Occipital lobe (tissue), 1 donor: ENCODE measurements at regions not wholly inside any gene's neighbourhood (a gene's known extent, or its start where the extent isn't known, plus 50 kb on each side); places are given as distances from the start of the nearest gene placed in this dataset.
"Not testable (repeated sequence)": the region's sequence is repeated elsewhere in the genome, so short reads cannot be mapped to it uniquely, and the experiment has no call there.

Experiments
- DNase-seq: peaks from one replicate; lab custom pipeline; 2025; lab: John Stamatoyannopoulos, UW

- DNase-seq = no peak
Observed at GRCh38 chr18:33854827-33855139, 276.8 kb downstream of the ASXL3 start.

GRCh38 chr18:33854086-33854826, 276.2 kb downstream of the ASXL3 start:
- DNase-seq = no peak

- no peak for DNase-seq
Observed at GRCh38 chr18:33853187-33853586, 275.2 kb downstream of the ASXL3 start.

DNA sequence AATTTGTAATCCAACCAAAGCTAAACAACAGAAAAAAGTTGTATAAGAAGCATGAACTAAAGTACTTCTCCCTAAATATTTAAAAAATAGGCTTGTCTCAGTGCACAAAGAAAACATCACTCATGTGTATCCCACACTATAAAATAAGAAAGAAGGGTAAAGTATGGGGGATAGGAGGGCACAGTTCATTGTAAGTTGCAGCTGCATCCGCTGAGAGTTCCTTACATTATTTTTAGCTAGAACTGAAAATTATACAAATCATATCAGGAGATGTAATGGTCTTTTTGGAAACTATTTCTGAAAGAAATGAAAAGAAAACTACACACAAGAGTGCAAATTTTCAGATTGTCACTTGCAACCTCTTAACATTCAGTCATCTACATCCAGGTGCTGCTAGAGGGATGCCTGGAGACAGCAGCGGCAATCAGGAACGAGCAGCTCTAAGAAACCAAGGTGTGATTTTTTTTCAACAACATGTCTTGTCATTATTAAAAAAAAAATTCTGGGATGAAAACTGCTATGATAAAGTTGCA, 273.6 kb downstream of the ASXL3 start:
- no peak for DNase-seq

DNA sequence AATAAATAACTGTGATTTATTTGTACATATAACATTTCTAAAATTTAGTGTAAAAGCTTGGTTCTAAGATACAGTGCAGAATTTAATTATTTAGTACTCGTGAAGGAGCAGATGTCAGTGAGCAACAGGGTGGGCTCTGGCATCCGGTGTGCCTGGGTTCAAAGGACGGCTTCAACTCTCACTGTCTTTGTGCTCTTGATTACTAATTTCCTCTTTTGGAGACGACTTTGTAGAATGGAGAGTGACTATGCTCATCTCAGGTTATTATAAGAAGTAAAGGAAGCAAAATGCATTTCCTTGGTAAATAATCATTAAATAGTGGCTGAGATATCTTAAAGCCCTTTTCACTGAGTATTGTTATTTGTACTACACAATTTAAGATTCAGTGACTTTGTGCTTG, 271.7 kb downstream of the ASXL3 start:
- DNase-seq = no peak

GRCh38 chr18:33844232-33844631, 266.2 kb downstream of the ASXL3 start:
- no peak for DNase-seq

DNA sequence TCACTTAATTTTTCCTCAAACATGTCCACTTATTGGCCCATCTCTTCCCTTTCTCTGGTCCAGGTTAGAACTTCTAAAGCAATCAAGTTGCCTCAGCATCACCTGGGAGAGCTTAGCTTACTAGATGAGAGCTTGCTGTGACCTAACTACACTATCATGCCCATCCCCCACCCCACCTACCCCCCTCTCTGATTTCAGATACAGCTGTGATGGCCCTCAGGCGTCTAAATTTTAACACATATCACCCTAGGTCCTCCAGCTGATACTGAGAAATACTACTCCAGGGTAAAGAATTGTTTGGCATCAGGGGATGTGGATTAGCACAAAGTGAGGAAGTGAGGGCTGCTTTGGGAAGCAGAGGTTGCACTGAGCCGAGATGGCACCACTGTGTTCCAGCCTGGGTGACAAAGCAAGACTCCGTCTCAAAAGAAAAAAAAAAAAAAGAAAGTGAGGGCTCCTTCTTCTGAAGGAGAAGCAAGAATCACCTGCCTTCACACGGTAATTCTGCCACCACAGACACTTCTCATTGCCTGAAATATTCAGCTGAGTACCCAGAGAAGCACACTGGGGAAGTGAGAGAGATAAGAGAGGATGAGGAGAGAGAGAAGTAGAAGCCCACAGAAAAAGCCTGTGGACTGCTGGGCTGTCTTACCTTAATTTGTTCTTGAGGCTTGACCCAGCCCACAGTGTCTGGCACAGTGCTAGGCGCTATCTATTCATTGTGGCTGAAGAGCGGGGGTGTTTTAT, 263.4 kb downstream of the ASXL3 start:
- no peak for DNase-seq

GRCh38 chr18:33840212-33840593, 262.2 kb downstream of the ASXL3 start:
- DNase-seq = no peak

DNA sequence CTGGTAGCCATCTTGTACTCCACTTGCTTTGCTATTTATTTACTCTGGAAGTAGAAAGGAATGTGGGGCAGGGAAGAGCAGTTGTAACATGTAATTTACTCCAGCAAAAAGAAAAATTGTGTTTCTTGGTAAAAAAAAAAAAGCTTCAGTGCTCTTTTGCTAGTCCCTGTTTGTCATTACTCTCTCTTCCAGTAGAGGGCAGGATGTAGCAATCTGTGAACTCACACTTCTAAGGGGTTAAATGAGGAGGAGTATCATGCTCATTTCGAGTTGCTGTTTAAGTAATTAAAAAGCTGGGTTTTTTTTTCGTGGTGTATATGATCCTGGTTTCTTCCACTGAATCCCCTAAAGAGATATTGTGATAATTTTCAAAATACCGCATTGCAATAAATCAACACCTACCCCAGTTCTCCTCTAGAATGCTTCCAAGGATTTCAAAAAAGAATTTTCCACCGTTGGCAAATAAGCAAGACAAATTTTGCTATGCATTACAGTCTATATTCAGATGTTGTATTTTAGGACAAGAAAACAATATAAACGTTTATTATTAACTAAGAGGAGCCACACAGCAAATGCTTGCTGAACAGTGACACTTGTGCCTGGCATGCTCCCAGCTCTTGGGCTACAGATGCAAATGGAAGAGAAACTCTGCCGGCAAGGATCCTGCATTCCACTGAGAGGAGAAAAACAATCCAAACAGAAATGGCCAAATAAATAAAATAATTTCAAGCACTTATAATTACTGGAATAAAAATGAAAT, 261.6 kb downstream of the ASXL3 start:
- no peak for DNase-seq

DNA sequence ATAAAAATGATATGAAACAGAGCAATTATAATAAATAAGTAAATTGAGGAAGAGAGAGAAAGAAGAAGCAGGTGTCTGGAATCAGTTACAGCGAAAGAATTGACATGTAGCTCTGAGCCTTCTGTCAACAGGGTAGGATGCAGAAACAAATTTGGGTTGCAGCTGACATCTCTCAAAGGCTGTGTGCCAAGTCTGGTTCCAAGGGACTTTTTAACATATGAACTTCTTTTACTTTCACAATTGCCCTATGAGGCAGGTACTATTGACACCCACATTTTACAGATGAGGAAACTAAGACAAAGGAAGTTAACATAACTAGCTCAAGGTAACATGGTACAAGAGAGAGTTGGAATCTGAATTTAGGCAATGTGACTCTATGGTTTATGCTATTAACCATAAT, 260.0 kb downstream of the ASXL3 start:
- no peak for DNase-seq

- no peak for DNase-seq
Observed at GRCh38 chr18:33837191-33837590, 259.2 kb downstream of the ASXL3 start.

DNA sequence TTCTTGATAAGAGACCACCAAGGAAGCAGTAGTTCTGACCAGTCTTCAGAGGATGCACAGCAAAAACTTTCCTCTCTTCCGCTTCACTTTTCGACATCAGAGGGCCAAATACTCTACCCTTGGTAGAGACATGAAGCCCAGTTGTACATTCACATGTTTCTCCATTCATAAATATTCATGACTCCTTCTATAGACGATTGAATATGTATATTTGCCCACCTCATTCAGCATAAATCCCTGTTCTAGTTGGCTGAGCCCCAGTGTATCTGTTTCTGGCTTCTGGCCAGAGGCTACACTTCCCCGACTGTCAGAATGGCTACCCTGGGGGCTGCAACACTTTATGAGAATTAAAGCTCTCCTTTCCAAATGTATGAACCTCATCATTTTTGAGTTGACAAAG, 258.5 kb downstream of the ASXL3 start:
- no peak for DNase-seq

DNA sequence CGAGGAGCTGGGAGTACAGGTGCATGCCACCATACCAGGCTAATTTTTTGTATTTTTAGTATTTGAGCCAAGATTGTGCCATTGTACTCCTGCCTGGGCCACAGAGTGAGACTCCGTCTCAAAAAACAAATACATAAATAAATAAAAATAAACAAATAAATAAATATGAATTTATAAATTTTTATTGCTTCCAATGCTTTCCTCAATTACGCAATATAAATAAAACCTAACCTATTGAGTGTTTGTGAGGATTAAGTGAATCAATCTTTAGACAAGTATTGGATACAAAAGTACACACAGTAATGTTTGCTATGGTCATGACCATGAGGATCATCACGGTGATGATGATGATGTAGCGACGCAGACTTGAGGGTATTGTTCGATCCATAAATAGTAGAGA, 257.4 kb downstream of the ASXL3 start:
- DNase-seq = no peak

DNA sequence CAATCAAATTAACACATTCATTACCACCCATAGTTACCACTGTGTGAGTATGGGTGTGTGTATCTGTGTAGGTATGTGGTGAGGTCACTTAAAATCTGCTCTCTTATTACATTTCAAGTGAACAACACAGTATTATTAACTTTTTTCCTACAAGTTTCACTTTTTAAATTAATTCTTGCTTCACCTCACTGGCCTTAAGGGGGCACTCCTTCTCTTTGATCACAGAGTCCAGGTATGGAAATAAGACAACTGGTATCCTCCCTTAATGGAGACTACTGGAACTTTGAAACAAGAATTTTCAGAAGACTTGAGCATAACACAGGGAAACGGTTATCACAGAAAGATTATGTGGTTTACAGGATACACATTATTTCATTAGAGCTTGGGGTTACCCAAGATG, 255.8 kb downstream of the ASXL3 start:
- no peak for DNase-seq

- no peak for DNase-seq
Observed at GRCh38 chr18:33831424-33831823, 253.4 kb downstream of the ASXL3 start.

- DNase-seq = no peak
Observed at GRCh38 chr18:33830213-33830612, 252.2 kb downstream of the ASXL3 start.

DNA sequence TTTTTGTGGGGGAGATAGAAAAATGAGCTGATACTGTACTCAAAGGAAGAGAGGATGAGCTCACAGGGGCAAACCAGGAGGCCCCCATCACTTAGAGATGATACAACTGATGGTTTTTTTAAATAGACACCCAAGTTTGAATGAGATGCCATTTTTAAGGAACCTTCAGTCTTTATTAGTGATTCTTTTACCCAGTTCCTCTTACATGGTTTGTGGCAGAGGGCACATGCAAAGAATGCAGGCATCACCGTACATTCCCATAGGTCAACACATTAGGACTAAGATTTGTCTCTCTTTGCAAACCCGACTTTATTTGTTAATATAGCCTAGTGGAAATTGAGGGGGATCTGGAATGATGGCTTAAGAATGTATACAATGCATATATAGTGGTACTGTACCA, 250.9 kb downstream of the ASXL3 start:
- no peak for DNase-seq

GRCh38 chr18:33826151-33826550, 248.1 kb downstream of the ASXL3 start:
- DNase-seq = no peak

DNA sequence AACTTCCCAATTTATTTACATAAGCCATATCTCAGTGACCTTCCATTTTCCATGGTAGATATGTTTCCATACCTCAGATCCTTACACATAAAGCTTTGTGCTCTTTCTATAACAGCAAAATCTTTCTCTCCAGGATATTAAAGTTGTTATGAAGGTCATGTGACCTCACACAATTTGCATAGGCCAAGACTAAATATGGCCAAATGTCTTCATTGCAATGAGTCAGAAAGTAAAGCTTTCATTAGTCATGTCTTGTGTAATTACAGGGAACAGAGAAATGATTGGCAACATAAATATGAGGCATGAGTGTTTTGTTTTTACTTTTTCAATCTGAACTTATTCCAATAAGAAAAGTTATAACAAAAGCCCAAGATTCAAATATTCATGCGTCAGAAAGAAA, 243.5 kb downstream of the ASXL3 start:
- no peak for DNase-seq

GRCh38 chr18:33820517-33821371, 242.7 kb downstream of the ASXL3 start:
- DNase-seq = no peak

DNA sequence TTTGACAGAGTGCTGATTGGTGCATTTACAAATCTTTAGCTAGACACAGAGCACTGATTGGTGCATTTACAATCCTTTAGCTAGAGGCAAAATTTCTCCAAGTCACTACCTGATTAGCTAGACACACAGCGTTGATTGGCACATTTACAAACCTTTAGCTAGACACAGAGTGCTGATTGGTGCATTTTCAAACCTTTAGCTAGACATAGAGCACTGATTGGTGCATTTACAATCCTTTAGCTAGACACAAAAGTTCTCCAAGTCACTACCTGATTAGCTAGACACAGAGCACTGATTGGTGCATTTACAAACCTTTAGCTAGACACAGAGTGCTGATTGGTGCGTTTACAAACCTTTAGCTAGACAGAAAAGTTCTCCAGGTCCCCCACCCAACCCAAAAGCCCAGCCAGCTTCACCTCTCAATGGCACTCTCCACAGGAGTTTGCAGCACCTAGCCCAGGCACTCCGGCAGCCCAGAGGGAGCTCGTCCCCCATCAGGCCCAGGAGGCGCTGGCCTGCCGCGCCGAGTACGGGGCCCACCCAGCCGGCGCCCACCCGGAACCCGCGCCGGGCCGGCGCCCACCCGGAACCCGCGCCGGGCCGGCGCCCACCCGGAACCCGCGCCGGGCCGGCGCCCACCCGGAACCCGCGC, 241.8 kb downstream of the ASXL3 start:
- not testable (repeated sequence) for DNase-seq
